Parathyroid adenoma (tissue), 2 donors: ENCODE measurements at regions not wholly inside any gene's neighbourhood (a gene's known extent, or its start where the extent isn't known, plus 50 kb on each side); places are given as distances from the start of the nearest gene placed in this dataset.

ENCODE experiments used
- H2AFZ ChIP-seq: fragments of 300-600 bp; sonication (generic); one replicate; pipeline ENCODE4 v1.7.0; 2017; ENCODE audit warnings: antibody characterized with exemption, mild to moderate bottlenecking
- H3K27ac ChIP-seq: fragments of 300-600 bp; sonication (generic); one replicate; pipeline ENCODE4 v1.7.0; 2017
- H3K27me3 ChIP-seq: fragments of 300-600 bp; sonication (generic); one replicate; pipeline ENCODE4 v1.7.0; 2017; ENCODE audit warnings: low read length; ENCODE audit not compliant: control insufficient read depth, insufficient read depth
- H3K36me3 ChIP-seq: fragments of 300-600 bp; sonication (generic); one replicate; pipeline ENCODE4 v1.7.0; 2017; ENCODE audit warnings: low read length; ENCODE audit not compliant: control insufficient read depth, insufficient read depth
- H3K4me1 ChIP-seq: fragments of 300-600 bp; sonication (generic); one replicate; pipeline ENCODE4 v1.7.0; 2017; ENCODE audit warnings: control low read depth
- H3K4me2 ChIP-seq: fragments of 300-600 bp; sonication (generic); one replicate; pipeline ENCODE4 v1.7.0; 2017; ENCODE audit warnings: low read length
- H3K4me3 ChIP-seq: fragments of 300-600 bp; sonication (generic); one replicate; pipeline ENCODE4 v1.7.0; 2017; ENCODE audit warnings: low read depth, low read length
- H3K79me2 ChIP-seq: fragments of 300-600 bp; sonication (generic); one replicate; pipeline ENCODE4 v1.7.0; 2017; ENCODE audit warnings: control low read depth
- H3K9ac ChIP-seq: fragments of 300-600 bp; sonication (generic); one replicate; pipeline ENCODE4 v1.7.0; 2017; ENCODE audit warnings: mild to moderate bottlenecking
- H3K9me3 ChIP-seq: fragments of 300-600 bp; sonication (generic); one replicate; pipeline ENCODE4 v1.7.0; 2017; ENCODE audit warnings: low read length; ENCODE audit not compliant: control insufficient read depth
- CTCF ChIP-seq: fragments of 300-600 bp; sonication (generic); IDR thresholded peaks from one replicate; pipeline ENCODE4 v1.7.0; 2017; ENCODE audit warnings: antibody characterized with exemption, mild to moderate bottlenecking
- donor health status: primary hyperparathyroidism.

- Histone ChIP-seq H3K27me3 (no peaks in the 10 kb centered on the region), H3K36me3 (no peaks in the 10 kb centered on the region), H3K79me2 (no peaks in the 10 kb centered on the region), H3K4me2 (no peak overlapping the region), H2AFZ (no peak overlapping the region), H3K9me3 (no peaks in the 10 kb centered on the region), H3K4me3 (no peak overlapping the region), H3K9ac (no peak overlapping the region), H3K27ac (no peak overlapping the region), H3K4me1 (no peaks in the 10 kb centered on the region)
- no peak for TF ChIP-seq CTCF
Observed at GRCh38 chr16:82460766-82461165, 166.0 kb upstream of the CDH13 start.

- Histone ChIP-seq H2AFZ (no peak overlapping the region), H3K9ac (no peak overlapping the region)
Observed at GRCh38 chr16:82459580-82460256, 167.1 kb upstream of the CDH13 start.

GRCh38 chr16:82456683-82457082 lies 170.1 kb upstream of the CDH13 start:
- Histone ChIP-seq H3K9ac (no peak overlapping the region), H3K4me3 (no peak overlapping the region), H3K9me3 (no peaks in the 10 kb centered on the region), H3K79me2 (no peaks in the 10 kb centered on the region), H3K36me3 (no peaks in the 10 kb centered on the region), H2AFZ (no peak overlapping the region), H3K27me3 (no peaks in the 10 kb centered on the region), H3K4me2 (no peak overlapping the region), H3K4me1 (no peaks in the 10 kb centered on the region), H3K27ac (no peak overlapping the region)
- peak; percentile 66 for TF ChIP-seq CTCF

More at GRCh38 chr16:82459580-82460256, 167.1 kb upstream of the CDH13 start:
- H3K36me3 ChIP-seq: no peaks in the 10 kb centered on the region
- no peaks in the 10 kb centered on the region for H3K27me3 ChIP-seq
- no peaks in the 10 kb centered on the region for H3K4me1 ChIP-seq
- H3K4me2 ChIP-seq: no peak overlapping the region
- H3K79me2 ChIP-seq: no peaks in the 10 kb centered on the region
- H3K9me3 ChIP-seq: no peaks in the 10 kb centered on the region
- H3K4me3 ChIP-seq: no peak overlapping the region
- TF ChIP-seq CTCF: no peak
- no peak overlapping the region for H3K27ac ChIP-seq

- H3K27me3 ChIP-seq: no peaks in the 10 kb centered on the region
- H2AFZ ChIP-seq: no peak overlapping the region
- no peak overlapping the region for H3K4me2 ChIP-seq
- no peaks in the 10 kb centered on the region for H3K36me3 ChIP-seq
- H3K27ac ChIP-seq: no peak overlapping the region
- no peaks in the 10 kb centered on the region for H3K9me3 ChIP-seq
- no peak overlapping the region for H3K9ac ChIP-seq
- no peak overlapping the region for H3K4me3 ChIP-seq
- no peaks in the 10 kb centered on the region for H3K79me2 ChIP-seq
- no peak for TF ChIP-seq CTCF
- H3K4me1 ChIP-seq: no peaks in the 10 kb centered on the region
Observed at GRCh38 chr16:82454566-82454965, 172.2 kb upstream of the CDH13 start.

GRCh38 chr16:82454152-82454551 lies 172.6 kb upstream of the CDH13 start:
- Histone ChIP-seq H3K4me2 (no peak overlapping the region), H3K36me3 (no peaks in the 10 kb centered on the region), H3K9ac (no peak overlapping the region), H3K4me3 (no peak overlapping the region), H3K9me3 (no peaks in the 10 kb centered on the region), H3K79me2 (no peaks in the 10 kb centered on the region), H3K27ac (no peak overlapping the region), H3K27me3 (no peaks in the 10 kb centered on the region), H2AFZ (no peak overlapping the region), H3K4me1 (no peaks in the 10 kb centered on the region)
- TF ChIP-seq CTCF: no peak
